ENCODE measurements at regions not wholly inside any gene's neighbourhood (a gene's known extent, or its start where the extent isn't known, plus 50 kb on each side); places are given as distances from the start of the nearest gene placed in this dataset.

DNA sequence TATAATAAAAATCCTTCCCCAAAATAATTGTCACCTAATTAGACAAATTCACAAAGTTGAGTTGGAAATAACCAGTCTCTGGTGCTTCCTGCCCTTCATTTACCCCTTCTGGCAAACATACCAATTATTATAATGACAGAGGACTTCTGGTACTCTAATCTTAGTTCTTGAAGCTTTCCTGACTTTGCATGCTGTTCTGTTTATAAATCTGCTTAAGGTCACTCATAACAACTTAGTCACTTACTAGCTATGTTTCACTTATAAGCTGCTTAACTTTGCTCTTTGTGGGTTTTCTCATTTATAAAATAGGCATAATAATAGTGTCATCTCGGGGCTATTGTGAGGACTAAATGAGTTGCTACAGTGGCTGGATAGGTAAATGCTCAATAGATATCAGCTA is 446.5 kb downstream of the EFNA5 start:
- no peaks in the 10 kb centered on the region for H3K9me3 ChIP-seq (ENCODE audit: low read length)
- POLR2A ChIA-PET, result interaction anchor here (0.8 to 2.1 kb wide), 5 partner anchors 9 to 128 kb away, joined by 3 to 11 read pairs (median 4); no protein-coding TSS in a partner anchor
- no TSS peak for BruUV-seq (replicated peaks)
- no peak overlapping the region for H2AFZ ChIP-seq (ENCODE audit: low read length)
- H3K36me3 ChIP-seq (ENCODE audit: insufficient read depth, low read length), result no peaks in the 10 kb centered on the region
- H3K4me1 ChIP-seq (ENCODE audit: insufficient read depth, low read length, poor library complexity, severe bottlenecking), result no peaks in the 10 kb centered on the region
- no peak overlapping the region for H3K4me2 ChIP-seq (ENCODE audit: low read length)
- intact Hi-C loops (cut with micrococcal nuclease; ENCODE audit: unreplicated experiment), result no loop called here
- no peak for DNase-seq (ENCODE audit: low spot score)
- CTCF ChIA-PET (ENCODE audit: unreplicated experiment), result no interaction called here
- H4K20me1 ChIP-seq (ENCODE audit: insufficient read depth, low read length), result no peaks in the 10 kb centered on the region
- TF ChIP-seq, protein P1, sequence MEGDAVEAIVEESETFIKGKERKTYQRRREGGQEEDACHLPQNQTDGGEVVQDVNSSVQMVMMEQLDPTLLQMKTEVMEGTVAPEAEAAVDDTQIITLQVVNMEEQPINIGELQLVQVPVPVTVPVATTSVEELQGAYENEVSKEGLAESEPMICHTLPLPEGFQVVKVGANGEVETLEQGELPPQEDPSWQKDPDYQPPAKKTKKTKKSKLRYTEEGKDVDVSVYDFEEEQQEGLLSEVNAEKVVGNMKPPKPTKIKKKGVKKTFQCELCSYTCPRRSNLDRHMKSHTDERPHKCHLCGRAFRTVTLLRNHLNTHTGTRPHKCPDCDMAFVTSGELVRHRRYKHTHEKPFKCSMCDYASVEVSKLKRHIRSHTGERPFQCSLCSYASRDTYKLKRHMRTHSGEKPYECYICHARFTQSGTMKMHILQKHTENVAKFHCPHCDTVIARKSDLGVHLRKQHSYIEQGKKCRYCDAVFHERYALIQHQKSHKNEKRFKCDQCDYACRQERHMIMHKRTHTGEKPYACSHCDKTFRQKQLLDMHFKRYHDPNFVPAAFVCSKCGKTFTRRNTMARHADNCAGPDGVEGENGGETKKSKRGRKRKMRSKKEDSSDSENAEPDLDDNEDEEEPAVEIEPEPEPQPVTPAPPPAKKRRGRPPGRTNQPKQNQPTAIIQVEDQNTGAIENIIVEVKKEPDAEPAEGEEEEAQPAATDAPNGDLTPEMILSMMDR (conservative IDR thresholded peaks at IDR 0.05; ENCODE audit: low read length), result no peak
- TF ChIP-seq EZH2phosphoT487 (IDR thresholded peaks at IDR 0.05; ENCODE audit: borderline replicate concordance, low read depth, low read length), result no peak
- no peak overlapping the region for H3K27ac ChIP-seq (ENCODE audit: low read depth, low read length, poor library complexity, severe bottlenecking)
- H3K4me3 ChIP-seq (ENCODE audit: low read depth, low read length, poor library complexity, severe bottlenecking), result no peak overlapping the region
- no peaks in the 10 kb centered on the region for H3K9me2 ChIP-seq (ENCODE audit: insufficient read depth, low read length)
- no peaks in the 10 kb centered on the region for H3K79me2 ChIP-seq (ENCODE audit: insufficient read depth, low read depth, low read length)

DNA sequence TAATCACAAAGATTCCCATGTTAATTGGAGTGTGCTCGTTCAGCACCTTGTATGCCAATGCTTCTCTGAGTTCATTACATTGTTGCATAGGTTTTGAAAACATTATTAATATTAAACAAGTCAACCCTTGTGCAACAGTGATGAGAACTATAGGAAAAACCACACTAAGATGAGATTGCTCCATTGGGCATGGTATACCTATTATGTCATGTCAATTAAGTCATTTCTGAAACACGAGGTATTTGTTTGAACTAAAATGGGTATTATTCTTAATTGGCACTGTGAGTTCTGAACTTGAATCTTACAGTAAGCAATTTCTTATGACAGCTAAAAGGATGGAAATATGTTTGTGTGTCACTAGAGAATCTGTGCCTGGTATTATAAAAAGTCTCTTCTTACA is 447.7 kb downstream of the EFNA5 start:
- no TSS peak for BruUV-seq (replicated peaks)

DNA sequence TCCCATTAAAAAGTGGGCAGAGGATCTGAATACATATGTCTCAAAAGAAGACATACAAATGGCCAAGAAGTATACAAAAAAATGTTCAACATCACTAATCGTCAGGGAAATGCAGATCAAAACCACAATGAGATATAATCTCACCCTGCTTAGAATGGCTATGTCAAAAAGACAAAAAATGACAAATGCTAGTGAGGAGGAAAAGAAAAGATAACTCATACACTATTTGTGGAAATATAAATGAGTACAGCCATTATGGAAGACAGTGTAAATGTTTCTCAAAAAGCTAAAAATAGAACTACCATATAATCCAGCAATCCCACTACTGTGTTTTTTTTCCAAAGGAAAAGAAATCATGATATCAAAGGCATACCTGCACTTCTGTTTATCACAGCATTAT is 450.7 kb downstream of the EFNA5 start:
- H3K9me3 ChIP-seq (ENCODE audit: low read length), result no peaks in the 10 kb centered on the region
- no peaks in the 10 kb centered on the region for H3K79me2 ChIP-seq (ENCODE audit: insufficient read depth, low read depth, low read length)
- H3K4me1 ChIP-seq (ENCODE audit: insufficient read depth, low read length, poor library complexity, severe bottlenecking), result no peaks in the 10 kb centered on the region
- no peaks in the 10 kb centered on the region for H4K20me1 ChIP-seq (ENCODE audit: insufficient read depth, low read length)
- BruUV-seq (replicated peaks), result no TSS peak
- no peak overlapping the region for H3K27ac ChIP-seq (ENCODE audit: low read depth, low read length, poor library complexity, severe bottlenecking)
- no peak overlapping the region for H3K4me3 ChIP-seq (ENCODE audit: low read depth, low read length, poor library complexity, severe bottlenecking)
- ChIA-PET CTCF (ENCODE audit: unreplicated experiment) (no interaction called here), POLR2A (interaction anchor here (0.6 to 1.3 kb wide), 3 partner anchors 10 to 668 kb away, joined by 3 to 5 read pairs (median 3); no protein-coding TSS in a partner anchor)
- H3K9me2 ChIP-seq (ENCODE audit: insufficient read depth, low read length), result no peaks in the 10 kb centered on the region
- intact Hi-C loops (cut with micrococcal nuclease; ENCODE audit: unreplicated experiment), result no loop called here
- H3K4me2 ChIP-seq (ENCODE audit: low read length), result no peak overlapping the region
- no peak for TF ChIP-seq EZH2phosphoT487 (IDR thresholded peaks at IDR 0.05; ENCODE audit: borderline replicate concordance, low read depth, low read length)
- TF ChIP-seq, protein P1 (conservative IDR thresholded peaks at IDR 0.05; ENCODE audit: low read length), result no peak
- no peak for DNase-seq (ENCODE audit: low spot score)
- H3K36me3 ChIP-seq (ENCODE audit: insufficient read depth, low read length), result no peaks in the 10 kb centered on the region
- H2AFZ ChIP-seq (ENCODE audit: low read length), result no peak overlapping the region

More for the DNA sequence above, 447.7 kb downstream of the EFNA5 start:
- Histone ChIP-seq H2AFZ (ENCODE audit: low read length) (no peak overlapping the region), H3K4me2 (ENCODE audit: low read length) (no peak overlapping the region), H3K4me1 (ENCODE audit: insufficient read depth, low read length, poor library complexity, severe bottlenecking) (no peaks in the 10 kb centered on the region), H3K9me2 (ENCODE audit: insufficient read depth, low read length) (no peaks in the 10 kb centered on the region), H3K9me3 (ENCODE audit: low read length) (no peaks in the 10 kb centered on the region), H4K20me1 (ENCODE audit: insufficient read depth, low read length) (no peaks in the 10 kb centered on the region), H3K27ac (ENCODE audit: low read depth, low read length, poor library complexity, severe bottlenecking) (no peak overlapping the region), H3K79me2 (ENCODE audit: insufficient read depth, low read depth, low read length) (no peaks in the 10 kb centered on the region), H3K4me3 (ENCODE audit: low read depth, low read length, poor library complexity, severe bottlenecking) (no peak overlapping the region), H3K36me3 (ENCODE audit: insufficient read depth, low read length) (no peaks in the 10 kb centered on the region)
- ChIA-PET POLR2A (interaction anchor here (1.1 to 1.8 kb wide), 2 partner anchors 9 to 45 kb away, joined by 8 read pairs; no protein-coding TSS in a partner anchor), CTCF (ENCODE audit: unreplicated experiment) (no interaction called here)
- no peak for TF ChIP-seq EZH2phosphoT487 (IDR thresholded peaks at IDR 0.05; ENCODE audit: borderline replicate concordance, low read depth, low read length)
- TF ChIP-seq, protein P1 (conservative IDR thresholded peaks at IDR 0.05; ENCODE audit: low read length), result no peak
- no peak for DNase-seq (ENCODE audit: low spot score)
- intact Hi-C loops (cut with micrococcal nuclease; ENCODE audit: unreplicated experiment), result no loop called here
